NCI-H146 (cell line): ENCODE measurements at regions not wholly inside any gene's neighbourhood (a gene's known extent, or its start where the extent isn't known, plus 50 kb on each side); places are given as distances from the start of the nearest gene placed in this dataset.
A peak's percentile ranks its signal among the peaks of the same experiment; 100 is the strongest.
"Not testable (repeated sequence)": the region's sequence is repeated elsewhere in the genome, so short reads cannot be mapped to it uniquely, and the experiment has no call there.

Experiments
- DNase-seq: peaks from one replicate; lab custom pipeline; 2025; lab: John Stamatoyannopoulos, UW

- DNase-seq, result no peak
Measured at GRCh38 chr3:84679211-84679610, 279.6 kb upstream of the CADM2 start.

DNA sequence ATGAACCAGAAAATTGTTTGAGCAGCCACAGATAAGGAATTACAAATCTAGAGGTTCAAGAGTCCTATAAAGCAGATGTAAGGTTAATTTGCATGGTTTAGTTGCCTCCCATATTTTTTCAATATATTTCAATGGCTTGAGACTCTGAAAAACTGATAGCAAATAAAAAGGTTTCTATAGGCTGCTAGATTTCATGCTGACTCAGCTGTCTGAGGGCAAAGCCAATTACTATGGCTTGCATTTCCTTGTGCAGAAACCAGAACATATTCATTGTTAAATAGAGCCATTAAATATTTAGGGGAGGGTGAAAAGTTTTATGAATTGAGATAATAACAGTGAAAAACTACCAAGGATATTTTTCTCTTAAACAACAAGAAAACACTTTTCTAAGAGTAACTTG lies 278.1 kb upstream of the CADM2 start:
- DNase-seq, result no peak

GRCh38 chr3:84683493-84683892 lies 275.3 kb upstream of the CADM2 start:
- DNase-seq, result no peak

- no peak for DNase-seq
Measured at GRCh38 chr3:84685467-84685866, 273.3 kb upstream of the CADM2 start.

DNA sequence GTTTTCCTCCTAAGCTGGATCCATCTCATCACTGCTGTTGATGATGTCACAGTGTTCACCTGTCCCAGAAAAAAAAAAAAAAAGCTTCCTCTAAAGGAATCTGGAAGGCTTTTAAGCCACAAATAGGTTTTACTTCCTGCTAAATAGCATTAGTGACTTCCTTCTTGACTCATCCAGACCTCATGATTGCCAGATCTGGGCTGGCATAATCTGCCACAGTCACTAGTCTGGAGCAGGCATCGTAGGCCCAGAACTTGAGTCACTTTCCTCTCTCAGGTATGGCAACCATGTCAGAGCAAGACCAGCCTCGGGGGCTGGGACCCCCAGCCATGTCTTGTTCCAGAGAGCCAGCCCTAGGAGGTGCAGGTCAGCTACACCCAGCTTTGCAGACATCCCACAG lies 266.5 kb upstream of the CADM2 start:
- DNase-seq, result no peak

GRCh38 chr3:84710288-84710687 lies 248.5 kb upstream of the CADM2 start:
- not testable (repeated sequence) for DNase-seq

DNA sequence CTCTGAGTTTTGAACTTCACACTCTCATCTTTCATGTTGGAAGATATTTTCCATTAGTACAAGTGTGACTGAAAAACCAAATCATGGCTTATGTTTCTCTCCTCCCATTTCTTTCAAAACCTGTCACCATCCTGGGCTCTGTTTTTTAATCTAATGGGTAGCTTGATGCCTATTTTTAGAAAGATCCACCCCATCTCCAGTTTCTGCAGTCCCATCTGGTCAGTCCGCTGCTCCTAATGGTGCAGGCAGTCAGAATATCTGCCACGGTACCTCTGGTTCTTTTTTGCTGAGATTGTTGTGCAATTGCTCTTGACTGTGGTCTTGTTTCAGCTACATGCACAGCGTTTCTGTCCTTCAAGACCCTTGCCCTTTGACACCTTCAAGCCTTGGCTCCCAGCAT lies 240.9 kb upstream of the CADM2 start:
- no peak for DNase-seq

GRCh38 chr3:84724877-84725276 lies 233.9 kb upstream of the CADM2 start:
- no peak for DNase-seq

DNA sequence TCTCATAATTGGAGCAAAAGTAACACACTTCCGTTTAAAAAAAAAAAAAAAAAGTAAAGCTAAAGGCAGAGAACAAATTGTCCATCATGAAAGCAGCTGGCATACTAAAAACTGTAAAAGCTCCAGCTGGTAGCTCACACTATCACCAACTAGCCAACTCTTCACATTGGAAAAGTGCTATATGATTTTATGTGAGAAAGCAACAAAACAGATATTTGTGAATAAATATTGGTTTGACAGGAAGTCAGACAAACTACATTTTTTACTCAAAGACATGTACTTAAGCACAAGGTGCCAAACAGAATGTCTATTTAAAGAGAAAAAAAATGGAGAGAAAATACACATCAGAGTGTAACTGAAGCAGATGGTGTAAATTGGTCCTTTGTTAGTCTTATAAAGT lies 231.2 kb upstream of the CADM2 start:
- no peak for DNase-seq

GRCh38 chr3:84734731-84735130 lies 224.1 kb upstream of the CADM2 start:
- DNase-seq, result not testable (repeated sequence)

DNA sequence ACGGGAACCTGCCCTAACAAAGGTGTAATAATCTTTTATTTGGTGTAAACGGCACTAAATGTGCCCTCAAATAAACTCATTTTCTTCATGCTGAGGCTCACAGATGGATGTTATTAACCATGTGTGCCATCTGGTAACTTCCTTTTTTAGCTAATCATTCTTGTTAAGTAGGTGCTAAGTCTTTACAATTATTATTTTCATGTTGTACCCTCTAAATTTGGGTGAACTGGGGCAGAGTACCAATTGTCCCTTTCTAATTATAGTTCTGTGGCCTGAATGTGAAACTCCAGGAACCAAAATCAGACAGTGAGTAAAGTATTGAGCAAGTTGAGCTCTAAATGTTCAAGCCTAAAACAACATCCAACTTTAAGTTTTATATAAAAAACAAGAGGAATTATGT lies 220.7 kb upstream of the CADM2 start:
- DNase-seq, result peak; percentile 7

DNA sequence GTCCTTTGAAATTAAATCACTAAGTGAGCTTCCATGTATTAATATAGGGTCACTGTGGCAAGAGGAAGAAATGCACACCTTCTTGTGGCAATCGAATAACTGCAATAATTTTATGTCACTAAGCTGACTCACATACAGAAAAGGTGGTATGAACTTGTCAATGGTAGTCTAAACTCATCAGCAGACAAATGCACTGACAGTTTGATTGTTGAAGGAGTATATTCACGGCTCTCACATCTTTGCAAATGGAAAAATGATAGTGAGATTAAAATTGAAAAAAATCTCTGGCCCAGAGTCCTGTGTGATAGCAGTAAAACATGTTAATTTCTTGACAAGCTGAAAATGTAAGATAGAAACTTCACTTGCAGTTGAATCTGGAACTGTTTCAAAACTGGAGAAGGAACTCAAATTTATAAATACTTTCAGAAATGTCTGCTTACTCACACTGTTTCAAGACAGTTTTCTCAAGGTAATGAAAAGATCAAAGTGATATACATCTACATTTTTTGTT lies 215.8 kb upstream of the CADM2 start:
- DNase-seq, result no peak

GRCh38 chr3:84744130-84744529 lies 214.7 kb upstream of the CADM2 start:
- no peak for DNase-seq

DNA sequence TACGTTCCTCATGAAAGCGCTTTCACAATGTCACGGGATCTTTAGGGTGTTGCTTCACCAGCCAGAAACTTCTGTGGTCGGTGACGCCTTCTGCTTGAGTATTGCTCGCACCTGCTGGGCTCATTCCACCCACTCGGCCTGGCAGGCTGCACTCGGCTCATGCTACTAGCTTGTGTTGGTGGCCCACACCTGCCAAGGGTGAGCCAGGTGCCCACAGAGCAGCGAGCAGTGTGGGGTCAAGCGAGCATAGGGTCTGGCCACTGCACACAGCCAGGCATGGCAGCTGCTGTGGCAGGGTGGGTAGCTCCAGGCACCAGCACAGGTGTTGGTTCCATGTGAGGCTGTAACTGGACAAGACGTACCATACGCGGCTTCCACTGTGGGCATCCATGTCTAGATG lies 202.9 kb upstream of the CADM2 start:
- no peak for DNase-seq

GRCh38 chr3:84759361-84759760 lies 199.4 kb upstream of the CADM2 start:
- DNase-seq, result no peak

DNA sequence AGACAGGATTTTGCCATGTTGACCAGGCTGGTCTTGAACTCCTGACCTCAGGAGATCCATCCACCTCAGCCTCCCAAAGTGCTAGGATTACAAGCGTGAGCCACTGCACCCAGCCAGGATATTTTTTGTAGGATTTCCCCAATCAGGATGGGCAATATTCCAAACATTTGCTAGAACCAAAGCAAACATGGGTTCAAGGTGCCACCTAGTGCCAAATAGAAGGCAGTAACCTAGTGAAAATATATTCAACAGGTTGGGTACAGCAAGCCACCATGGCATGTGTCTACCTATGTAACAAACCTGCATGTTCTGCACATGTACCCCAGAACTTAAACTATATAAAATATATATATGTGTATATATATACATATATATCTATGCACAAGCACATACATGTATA lies 185.9 kb upstream of the CADM2 start:
- peak; percentile 5 for DNase-seq

GRCh38 chr3:84783281-84783680 lies 175.5 kb upstream of the CADM2 start:
- no peak for DNase-seq

DNA sequence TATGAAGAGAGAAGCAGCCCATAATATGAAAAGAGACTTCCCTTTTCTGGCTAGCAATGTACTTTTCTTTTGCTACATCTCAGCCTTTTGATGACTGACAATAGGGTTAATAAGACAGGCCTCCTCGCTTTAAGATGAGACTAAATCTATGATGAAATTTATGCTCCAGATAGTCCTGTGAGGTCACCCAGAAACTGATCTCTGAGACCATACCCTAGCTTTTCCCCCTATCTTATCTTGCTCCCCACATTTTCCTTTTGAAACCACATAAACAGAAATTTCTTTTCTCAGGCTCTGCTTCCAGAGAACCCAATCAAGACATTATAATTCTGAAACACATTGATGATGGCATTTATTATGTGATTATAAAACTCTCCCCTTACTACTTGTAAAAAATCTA lies 168.8 kb upstream of the CADM2 start:
- DNase-seq, result no peak

DNA sequence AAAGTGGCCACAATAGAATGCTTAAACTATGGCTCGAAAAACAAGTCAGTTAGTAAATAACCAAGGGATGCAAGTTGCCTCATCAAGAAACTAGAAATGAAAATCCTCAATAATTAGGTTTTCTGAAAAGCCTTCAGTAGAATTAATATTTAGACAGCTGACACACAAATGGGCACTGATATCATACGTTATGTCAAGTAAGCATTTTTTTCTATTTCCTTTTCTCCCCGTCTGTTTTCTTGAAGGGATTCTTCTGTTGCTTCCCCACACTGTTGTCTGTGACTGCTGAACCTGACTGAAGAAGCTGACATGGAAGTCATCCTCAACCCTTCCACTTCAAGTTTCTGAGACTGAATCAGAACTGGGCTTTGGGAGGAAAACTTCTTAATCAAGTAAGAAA lies 151.8 kb upstream of the CADM2 start:
- DNase-seq, result no peak

DNA sequence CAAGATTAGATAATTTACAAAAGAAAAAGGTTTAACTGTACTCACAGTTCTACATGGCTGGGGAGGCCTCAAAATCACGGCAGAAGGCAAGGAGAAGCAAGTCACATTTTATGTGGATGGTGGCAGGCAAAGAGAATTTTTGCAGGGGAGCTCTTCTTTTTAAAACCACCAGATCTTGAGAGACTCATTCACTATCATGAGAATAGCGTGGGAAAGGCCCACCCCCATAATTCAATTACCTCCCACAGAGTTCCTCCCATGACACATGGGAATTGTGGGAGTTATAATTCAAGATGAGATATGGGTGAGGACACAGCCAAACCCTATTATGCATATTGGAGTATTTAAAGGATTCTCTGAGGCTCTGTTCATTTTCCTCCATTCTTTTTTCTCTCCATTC lies 138.7 kb upstream of the CADM2 start:
- no peak for DNase-seq

DNA sequence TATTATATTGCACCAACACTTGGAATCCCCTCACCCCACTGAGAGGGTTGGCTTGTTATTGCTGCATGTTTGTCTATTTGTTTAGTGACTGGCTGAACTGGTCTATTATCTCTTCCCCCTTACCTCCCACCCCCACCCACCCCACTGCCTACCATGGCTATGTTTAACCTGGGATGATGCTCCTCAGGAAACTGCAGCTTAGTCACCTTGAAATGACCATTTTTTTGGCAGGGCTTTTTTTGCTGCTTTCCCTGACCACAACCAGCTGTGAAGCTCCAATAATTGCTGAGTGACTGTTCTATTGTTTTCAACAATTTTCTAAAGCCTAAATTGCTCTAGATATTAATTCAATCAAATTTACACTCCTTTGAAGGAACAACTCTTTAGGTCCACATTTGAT lies 137.9 kb upstream of the CADM2 start:
- DNase-seq, result no peak

DNA sequence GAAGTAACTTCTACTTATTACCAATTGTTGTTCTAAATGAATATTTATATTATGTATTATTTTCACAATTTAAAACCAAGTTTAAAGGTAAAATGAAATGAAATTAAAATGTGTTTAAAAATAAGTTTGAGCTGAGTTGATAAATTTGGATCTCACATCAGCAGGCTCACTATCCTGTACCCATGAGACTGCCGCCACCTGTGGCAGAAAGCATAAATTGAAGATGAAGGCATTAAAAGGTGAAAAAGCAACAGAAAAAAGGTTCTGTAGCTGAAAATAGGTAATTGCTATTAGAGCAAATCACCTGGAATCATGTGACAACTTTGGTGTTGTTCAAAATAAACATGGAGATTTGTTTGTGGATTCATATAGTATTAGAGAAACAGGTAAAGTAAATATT lies 133.0 kb upstream of the CADM2 start:
- no peak for DNase-seq

- no peak for DNase-seq
Measured at GRCh38 chr3:84830476-84830875, 128.3 kb upstream of the CADM2 start.

GRCh38 chr3:84835366-84835765 lies 123.4 kb upstream of the CADM2 start:
- no peak for DNase-seq

- DNase-seq, result peak; percentile 97
Measured at GRCh38 chr3:84836961-84837360, 121.8 kb upstream of the CADM2 start.
